ENCODE measurements at regions not wholly inside any gene's neighbourhood (a gene's known extent, or its start where the extent isn't known, plus 50 kb on each side); places are given as distances from the start of the nearest gene placed in this dataset.

GRCh38 chr3:159764490-159765029 is 224.1 kb upstream of the IL12A start:
- H3K4me3 ChIP-seq, result peak overlapping the region; percentile 90
- H3K9me3 ChIP-seq (replicated peaks), result no peaks in the 10 kb centered on the region
- peak; percentile 61 for DNase-seq
- TF ChIP-seq CTCF (IDR thresholded peaks at IDR 0.05; ENCODE audit: borderline replicate concordance), result no peak
- H3K27me3 ChIP-seq (ENCODE audit: low read depth), result no peaks in the 10 kb centered on the region
- intact Hi-C loops (cut with micrococcal nuclease), result no loop called here
- H3K4me1 ChIP-seq, result peaks cover 92% of the 10 kb centered on the region
- H3K27ac ChIP-seq (replicated peaks), result peak overlapping the region; percentile 99
- H3K36me3 ChIP-seq, result no peaks in the 10 kb centered on the region

GRCh38 chr3:159765030-159765859 is 223.4 kb upstream of the IL12A start:
- DNase-seq, result peak; percentile 70
- no peak for TF ChIP-seq CTCF (IDR thresholded peaks at IDR 0.05; ENCODE audit: borderline replicate concordance)
- Histone ChIP-seq H3K27me3 (ENCODE audit: low read depth) (no peaks in the 10 kb centered on the region), H3K27ac (replicated peaks) (peak overlapping the region; percentile 99), H3K36me3 (no peaks in the 10 kb centered on the region), H3K9me3 (replicated peaks) (no peaks in the 10 kb centered on the region), H3K4me1 (peaks cover 85% of the 10 kb centered on the region), H3K4me3 (peak overlapping the region; percentile 90)
- intact Hi-C loops (cut with micrococcal nuclease), result no loop called here

- Histone ChIP-seq H3K36me3 (no peaks in the 10 kb centered on the region), H3K27me3 (ENCODE audit: low read depth) (no peaks in the 10 kb centered on the region), H3K27ac (replicated peaks) (peak overlapping the region; percentile 99), H3K4me3 (peak overlapping the region; percentile 90), H3K9me3 (replicated peaks) (no peaks in the 10 kb centered on the region), H3K4me1 (peaks cover 79% of the 10 kb centered on the region)
- no peak for TF ChIP-seq CTCF (IDR thresholded peaks at IDR 0.05; ENCODE audit: borderline replicate concordance)
- intact Hi-C loops (cut with micrococcal nuclease), result no loop called here
- DNase-seq, result no peak
These were observed 222.8 kb upstream of the IL12A start for GRCh38 chr3:159765860-159766294.

GRCh38 chr3:159766563-159767185 is 222.0 kb upstream of the IL12A start:
- H3K4me1 ChIP-seq, result peaks cover 71% of the 10 kb centered on the region
- intact Hi-C loops (cut with micrococcal nuclease), result no loop called here

More at GRCh38 chr3:159766563-159767185, 222.0 kb upstream of the IL12A start:
- Histone ChIP-seq H3K27ac (replicated peaks) (peak overlapping the region; percentile 99), H3K36me3 (no peaks in the 10 kb centered on the region), H3K27me3 (ENCODE audit: low read depth) (no peaks in the 10 kb centered on the region), H3K4me3 (peak overlapping the region; percentile 90), H3K9me3 (replicated peaks) (no peaks in the 10 kb centered on the region)
- no peak for DNase-seq
- TF ChIP-seq CTCF (IDR thresholded peaks at IDR 0.05; ENCODE audit: borderline replicate concordance), result peak; percentile 66
